Fibroblast of gingiva (primary cell): ENCODE measurements at regions not wholly inside any gene's neighbourhood (a gene's known extent, or its start where the extent isn't known, plus 50 kb on each side); places are given as distances from the start of the nearest gene placed in this dataset.

Experiments used
- DNase-seq: peaks from one replicate; pipeline ENCODE4 v3.0.0-alpha.2; 2011; ENCODE audit warnings: low read depth

GRCh38 chr10:118175148-118175547, 128.4 kb upstream of the RAB11FIP2 start:
- no peak for DNase-seq

GRCh38 chr10:118173296-118173695, 126.6 kb upstream of the RAB11FIP2 start:
- no peak for DNase-seq

- DNase-seq = no peak
These were observed 125.1 kb upstream of the RAB11FIP2 start for GRCh38 chr10:118171861-118172260.

- DNase-seq = no peak
These were observed 120.4 kb upstream of the RAB11FIP2 start for GRCh38 chr10:118167056-118167700.

GRCh38 chr10:118163217-118163616, 116.5 kb upstream of the RAB11FIP2 start:
- DNase-seq = no peak

- no peak for DNase-seq
These were observed 114.9 kb upstream of the RAB11FIP2 start for GRCh38 chr10:118161461-118162246.

GRCh38 chr10:118153287-118153686, 106.5 kb upstream of the RAB11FIP2 start:
- DNase-seq = no peak

- DNase-seq = no peak
These were observed 104.7 kb upstream of the RAB11FIP2 start for GRCh38 chr10:118151461-118151860.

- DNase-seq = no peak
These were observed 101.5 kb upstream of the RAB11FIP2 start for GRCh38 chr10:118148247-118148646.

GRCh38 chr10:118145256-118145655, 98.5 kb upstream of the RAB11FIP2 start:
- DNase-seq = no peak

GRCh38 chr10:118141471-118141870, 94.7 kb upstream of the RAB11FIP2 start:
- DNase-seq = no peak

- no peak for DNase-seq
These were observed 92.6 kb upstream of the RAB11FIP2 start for GRCh38 chr10:118139321-118139720.

GRCh38 chr10:118128675-118129074, 81.9 kb upstream of the RAB11FIP2 start:
- no peak for DNase-seq

- no peak for DNase-seq
These were observed 72.0 kb upstream of the RAB11FIP2 start for GRCh38 chr10:118118716-118119115.

GRCh38 chr10:118116715-118117449, 70.1 kb upstream of the RAB11FIP2 start:
- DNase-seq = no peak

GRCh38 chr10:118116362-118116714, 69.6 kb upstream of the RAB11FIP2 start:
- no peak for DNase-seq

GRCh38 chr10:118115701-118116100, 69.0 kb upstream of the RAB11FIP2 start:
- no peak for DNase-seq

GRCh38 chr10:118114992-118115391, 68.3 kb upstream of the RAB11FIP2 start:
- DNase-seq = no peak

- DNase-seq = no peak
These were observed 65.9 kb upstream of the RAB11FIP2 start for GRCh38 chr10:118112543-118113125.

GRCh38 chr10:118110750-118111149, 64.0 kb upstream of the RAB11FIP2 start:
- no peak for DNase-seq

- peak; percentile 34 for DNase-seq
These were observed 61.7 kb upstream of the RAB11FIP2 start for GRCh38 chr10:118108194-118109026.

GRCh38 chr10:118107541-118107940, 60.8 kb upstream of the RAB11FIP2 start:
- no peak for DNase-seq
